ENCODE measurements at regions not wholly inside any gene's neighbourhood (a gene's known extent, or its start where the extent isn't known, plus 50 kb on each side); places are given as distances from the start of the nearest gene placed in this dataset.

DNA sequence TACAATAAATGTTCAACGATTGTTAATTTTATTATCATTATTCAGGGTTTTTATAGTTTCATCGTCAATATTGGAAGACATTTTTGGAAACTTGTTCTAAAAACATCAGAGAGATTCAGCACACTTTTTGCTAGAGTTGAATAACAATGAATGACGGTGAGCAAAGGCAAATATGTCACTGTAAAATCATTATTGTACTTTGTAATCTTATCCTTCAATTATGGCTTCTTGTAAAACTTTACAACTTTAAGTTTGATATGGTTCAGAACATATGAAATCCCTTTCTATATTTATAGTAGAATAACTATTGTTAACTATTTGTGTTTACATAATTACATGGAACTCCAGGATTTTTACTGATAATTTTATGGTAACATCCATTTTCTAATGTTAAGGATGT is 167.8 kb upstream of the SEMA3A start:
- H3K27me3 ChIP-seq (ENCODE audit: insufficient read depth, low read length) = no peaks in the 10 kb centered on the region
- H3K4me3 ChIP-seq (ENCODE audit: low read length) = no peak overlapping the region
- H3K9me3 ChIP-seq (ENCODE audit: insufficient read depth, low read depth, low read length) = no peaks in the 10 kb centered on the region
- no peak overlapping the region for H3K27ac ChIP-seq (ENCODE audit: low read length)
- H3K36me3 ChIP-seq (ENCODE audit: insufficient read depth, low read depth, low read length) = no peaks in the 10 kb centered on the region
- H3K4me1 ChIP-seq (ENCODE audit: insufficient read depth, low read length) = peaks cover 2% of the 10 kb centered on the region; the same call in 1 of the 2 replicates
- H3K9ac ChIP-seq (ENCODE audit: low read depth, low read length) = no peak overlapping the region

- Histone ChIP-seq H3K4me3 (ENCODE audit: low read length) (no peak overlapping the region), H3K27me3 (ENCODE audit: insufficient read depth, low read length) (no peaks in the 10 kb centered on the region), H3K27ac (ENCODE audit: low read length) (no peak overlapping the region), H3K9ac (ENCODE audit: low read depth, low read length) (no peak overlapping the region), H3K36me3 (ENCODE audit: insufficient read depth, low read depth, low read length) (no peaks in the 10 kb centered on the region), H3K4me1 (ENCODE audit: insufficient read depth, low read length) (no peaks in the 10 kb centered on the region), H3K9me3 (ENCODE audit: insufficient read depth, low read depth, low read length) (no peaks in the 10 kb centered on the region)
These were observed 160.3 kb upstream of the SEMA3A start for GRCh38 chr7:84354866-84355265.

DNA sequence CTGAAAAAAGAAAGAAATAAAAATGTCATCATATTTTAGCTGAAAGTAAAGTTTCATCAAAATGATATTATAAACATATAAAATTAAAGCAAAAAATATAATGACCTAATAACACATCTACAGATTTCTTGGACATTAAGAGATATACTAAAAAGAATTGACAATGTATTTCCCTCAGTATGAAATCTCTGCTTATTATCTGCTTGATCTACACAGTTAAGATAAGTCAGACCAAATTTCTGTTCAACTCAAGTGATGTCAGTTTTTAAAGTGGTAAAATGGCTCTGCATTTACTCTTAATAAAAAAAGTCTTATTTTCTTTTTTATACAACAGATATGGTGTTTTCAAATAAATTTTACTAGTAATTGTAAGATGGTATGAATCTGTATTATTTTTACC is 159.4 kb upstream of the SEMA3A start:
- Histone ChIP-seq H3K9ac (ENCODE audit: low read depth, low read length) (no peak overlapping the region), H3K36me3 (ENCODE audit: insufficient read depth, low read depth, low read length) (no peaks in the 10 kb centered on the region), H3K4me1 (ENCODE audit: insufficient read depth, low read length) (no peaks in the 10 kb centered on the region), H3K9me3 (ENCODE audit: insufficient read depth, low read depth, low read length) (no peaks in the 10 kb centered on the region), H3K4me3 (ENCODE audit: low read length) (no peak overlapping the region), H3K27me3 (ENCODE audit: insufficient read depth, low read length) (no peaks in the 10 kb centered on the region), H3K27ac (ENCODE audit: low read length) (no peak overlapping the region)

DNA sequence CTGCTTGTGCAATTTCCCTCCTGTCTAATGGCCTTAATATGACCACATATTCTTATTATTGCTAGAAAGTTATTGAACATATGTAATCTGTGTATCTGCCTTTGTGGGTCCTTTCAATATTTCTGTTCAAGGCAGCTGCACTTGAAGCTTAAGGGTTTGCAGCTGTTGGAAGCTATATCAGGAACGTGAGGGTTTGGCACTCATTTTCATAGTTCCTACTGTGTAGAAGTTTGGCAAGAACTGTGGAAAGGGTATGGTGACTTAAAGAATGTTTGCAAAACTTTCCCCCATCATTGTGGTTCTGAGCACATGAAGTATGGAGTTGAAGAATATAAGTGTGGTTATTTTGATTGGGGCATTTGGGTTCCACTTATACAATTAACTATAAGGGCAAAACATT is 144.7 kb upstream of the SEMA3A start:
- H3K36me3 ChIP-seq (ENCODE audit: insufficient read depth, low read depth, low read length) = no peaks in the 10 kb centered on the region
- no peaks in the 10 kb centered on the region for H3K27me3 ChIP-seq (ENCODE audit: insufficient read depth, low read length)
- peaks cover 3% of the 10 kb centered on the region; the same call in 1 of the 2 replicates for H3K4me1 ChIP-seq (ENCODE audit: insufficient read depth, low read length)
- no peak overlapping the region for H3K27ac ChIP-seq (ENCODE audit: low read length)
- no peaks in the 10 kb centered on the region for H3K9me3 ChIP-seq (ENCODE audit: insufficient read depth, low read depth, low read length)
- no peak overlapping the region for H3K9ac ChIP-seq (ENCODE audit: low read depth, low read length)
- H3K4me3 ChIP-seq (ENCODE audit: low read length) = no peak overlapping the region

DNA sequence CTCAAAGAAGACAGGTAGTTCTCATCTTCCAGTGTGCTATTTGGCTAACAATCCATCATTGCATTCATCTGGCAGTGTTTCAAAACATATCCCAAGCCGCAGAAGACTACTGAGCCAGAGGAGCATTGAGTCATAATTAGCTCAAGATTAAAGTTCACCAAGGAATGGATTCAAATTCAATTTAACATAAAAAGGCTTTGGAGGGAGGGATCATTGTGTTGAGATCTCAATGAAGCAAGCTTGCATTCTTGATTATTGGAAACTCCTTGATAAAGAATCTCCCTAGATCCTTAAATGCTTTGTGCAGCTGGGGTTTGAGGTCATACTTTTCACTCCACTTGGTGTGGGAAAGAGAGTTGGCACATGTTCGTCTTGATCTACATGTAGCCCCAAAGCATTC is 142.8 kb upstream of the SEMA3A start:
- Histone ChIP-seq H3K9ac (ENCODE audit: low read depth, low read length) (no peak overlapping the region), H3K9me3 (ENCODE audit: insufficient read depth, low read depth, low read length) (no peaks in the 10 kb centered on the region), H3K4me3 (ENCODE audit: low read length) (no peak overlapping the region), H3K36me3 (ENCODE audit: insufficient read depth, low read depth, low read length) (no peaks in the 10 kb centered on the region), H3K4me1 (ENCODE audit: insufficient read depth, low read length) (peaks cover 3% of the 10 kb centered on the region; the same call in 1 of the 2 replicates), H3K27ac (ENCODE audit: low read length) (no peak overlapping the region), H3K27me3 (ENCODE audit: insufficient read depth, low read length) (no peaks in the 10 kb centered on the region)

DNA sequence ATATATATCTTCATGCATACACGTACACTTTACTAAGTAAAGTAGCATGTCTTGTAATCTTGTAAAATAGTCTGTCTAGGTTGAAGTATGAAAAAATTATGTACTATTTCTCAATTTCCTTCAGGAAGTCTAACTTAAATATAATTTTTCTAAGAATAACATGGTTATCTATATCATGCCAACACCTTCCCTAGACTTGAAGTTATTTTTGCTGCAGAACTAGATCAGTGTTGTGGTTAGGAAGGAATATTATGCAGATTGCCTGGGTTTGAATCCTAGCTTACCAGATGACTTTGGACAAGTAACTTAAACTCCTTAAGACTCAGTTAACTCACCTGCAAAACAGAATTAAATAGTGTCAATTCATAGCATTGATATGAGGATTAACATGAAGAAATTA is 142.2 kb upstream of the SEMA3A start:
- no peak overlapping the region for H3K4me3 ChIP-seq (ENCODE audit: low read length)
- no peaks in the 10 kb centered on the region for H3K36me3 ChIP-seq (ENCODE audit: insufficient read depth, low read depth, low read length)
- peaks cover 3% of the 10 kb centered on the region; the same call in 1 of the 2 replicates for H3K4me1 ChIP-seq (ENCODE audit: insufficient read depth, low read length)
- no peak overlapping the region for H3K27ac ChIP-seq (ENCODE audit: low read length)
- H3K27me3 ChIP-seq (ENCODE audit: insufficient read depth, low read length) = no peaks in the 10 kb centered on the region
- no peak overlapping the region for H3K9ac ChIP-seq (ENCODE audit: low read depth, low read length)
- H3K9me3 ChIP-seq (ENCODE audit: insufficient read depth, low read depth, low read length) = no peaks in the 10 kb centered on the region

DNA sequence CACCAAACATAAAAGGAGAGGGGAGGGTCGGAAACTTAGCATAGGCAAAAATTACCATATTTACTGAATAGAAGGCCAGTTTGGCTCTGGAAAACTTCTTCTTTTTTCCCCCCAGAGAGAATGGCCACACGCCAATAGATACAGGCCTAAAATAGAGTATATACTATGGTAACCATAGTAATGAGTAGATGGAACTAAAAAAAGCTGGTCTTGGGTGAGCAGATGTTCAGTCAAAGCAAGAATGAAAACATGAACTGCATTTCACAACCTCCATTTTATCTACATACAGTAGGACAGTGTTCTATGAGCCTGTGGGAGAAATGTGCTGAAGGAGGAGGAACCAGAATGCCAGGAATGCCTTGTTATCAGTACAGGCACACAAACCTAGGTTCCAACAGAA is 141.7 kb upstream of the SEMA3A start:
- Histone ChIP-seq H3K4me1 (ENCODE audit: insufficient read depth, low read length) (peaks cover 3% of the 10 kb centered on the region; the same call in 1 of the 2 replicates), H3K27ac (ENCODE audit: low read length) (no peak overlapping the region), H3K4me3 (ENCODE audit: low read length) (no peak overlapping the region), H3K9ac (ENCODE audit: low read depth, low read length) (no peak overlapping the region), H3K9me3 (ENCODE audit: insufficient read depth, low read depth, low read length) (no peaks in the 10 kb centered on the region), H3K36me3 (ENCODE audit: insufficient read depth, low read depth, low read length) (no peaks in the 10 kb centered on the region), H3K27me3 (ENCODE audit: insufficient read depth, low read length) (no peaks in the 10 kb centered on the region)

DNA sequence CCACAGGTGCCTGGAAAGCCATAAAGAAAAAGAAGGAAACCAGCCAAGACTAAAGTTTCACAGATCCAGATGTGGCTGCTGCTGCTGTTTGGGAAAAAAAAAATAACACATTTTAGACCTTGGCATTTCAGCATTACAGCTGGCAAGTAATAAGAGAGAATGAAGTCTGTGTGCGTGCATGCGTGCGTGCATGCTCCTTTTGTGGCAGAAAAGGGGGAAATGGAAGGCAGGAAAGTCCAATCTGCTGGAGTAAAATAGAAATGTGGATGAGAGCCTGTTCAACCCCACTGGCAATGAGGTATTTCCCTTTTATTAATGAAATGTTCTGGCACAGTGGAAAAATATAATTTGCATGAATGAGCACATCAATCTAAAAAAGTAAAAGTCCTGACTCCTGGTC is 137.0 kb upstream of the SEMA3A start:
- no peaks in the 10 kb centered on the region for H3K36me3 ChIP-seq (ENCODE audit: insufficient read depth, low read depth, low read length)
- H3K4me3 ChIP-seq (ENCODE audit: low read length) = no peak overlapping the region
- no peak overlapping the region for H3K27ac ChIP-seq (ENCODE audit: low read length)
- H3K9ac ChIP-seq (ENCODE audit: low read depth, low read length) = no peak overlapping the region
- no peaks in the 10 kb centered on the region for H3K27me3 ChIP-seq (ENCODE audit: insufficient read depth, low read length)
- H3K9me3 ChIP-seq (ENCODE audit: insufficient read depth, low read depth, low read length) = no peaks in the 10 kb centered on the region
- H3K4me1 ChIP-seq (ENCODE audit: insufficient read depth, low read length) = peaks cover 3% of the 10 kb centered on the region; the same call in 1 of the 2 replicates

GRCh38 chr7:84328571-84328970 is 134.0 kb upstream of the SEMA3A start:
- no peak overlapping the region for H3K4me3 ChIP-seq (ENCODE audit: low read length)
- no peaks in the 10 kb centered on the region for H3K9me3 ChIP-seq (ENCODE audit: insufficient read depth, low read depth, low read length)
- H3K36me3 ChIP-seq (ENCODE audit: insufficient read depth, low read depth, low read length) = no peaks in the 10 kb centered on the region
- H3K4me1 ChIP-seq (ENCODE audit: insufficient read depth, low read length) = no peaks in the 10 kb centered on the region
- no peak overlapping the region for H3K27ac ChIP-seq (ENCODE audit: low read length)
- H3K27me3 ChIP-seq (ENCODE audit: insufficient read depth, low read length) = no peaks in the 10 kb centered on the region
- no peak overlapping the region for H3K9ac ChIP-seq (ENCODE audit: low read depth, low read length)

DNA sequence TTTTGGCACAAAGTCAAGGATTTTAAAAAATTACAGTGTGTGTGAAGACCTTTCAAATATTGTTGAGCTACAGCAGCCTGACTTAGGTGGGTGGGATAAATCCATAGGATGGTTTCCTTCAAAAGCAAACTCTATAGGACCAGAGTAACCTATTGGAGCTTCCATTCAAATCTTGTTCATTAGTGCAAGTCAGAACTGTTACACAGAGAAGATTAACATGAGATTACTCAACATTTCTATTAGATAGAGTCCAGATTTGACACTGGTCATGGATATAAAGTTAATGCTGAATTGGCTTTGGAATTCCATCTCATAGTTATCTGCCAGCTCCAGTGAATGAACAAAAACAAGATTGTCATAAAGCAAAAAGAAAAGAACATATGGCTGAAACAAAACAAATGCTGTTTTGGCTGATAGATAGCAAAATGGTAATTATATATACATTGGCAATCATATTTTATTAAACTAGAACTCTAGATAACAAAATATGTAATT is 129.6 kb upstream of the SEMA3A start:
- H3K9me3 ChIP-seq (ENCODE audit: insufficient read depth, low read depth, low read length) = no peaks in the 10 kb centered on the region; the same call in 1 of the 2 replicates
- no peaks in the 10 kb centered on the region for H3K4me1 ChIP-seq (ENCODE audit: insufficient read depth, low read length)
- no peaks in the 10 kb centered on the region for H3K27me3 ChIP-seq (ENCODE audit: insufficient read depth, low read length)
- no peaks in the 10 kb centered on the region for H3K36me3 ChIP-seq (ENCODE audit: insufficient read depth, low read depth, low read length)
- no peak overlapping the region for H3K4me3 ChIP-seq (ENCODE audit: low read length)
- H3K27ac ChIP-seq (ENCODE audit: low read length) = no peak overlapping the region
- H3K9ac ChIP-seq (ENCODE audit: low read depth, low read length) = no peak overlapping the region

- Histone ChIP-seq H3K9me3 (ENCODE audit: insufficient read depth, low read depth, low read length) (no peaks in the 10 kb centered on the region; the same call in 1 of the 2 replicates), H3K36me3 (ENCODE audit: insufficient read depth, low read depth, low read length) (no peaks in the 10 kb centered on the region), H3K4me1 (ENCODE audit: insufficient read depth, low read length) (no peaks in the 10 kb centered on the region), H3K27ac (ENCODE audit: low read length) (no peak overlapping the region), H3K9ac (ENCODE audit: low read depth, low read length) (no peak overlapping the region), H3K27me3 (ENCODE audit: insufficient read depth, low read length) (no peaks in the 10 kb centered on the region), H3K4me3 (ENCODE audit: low read length) (no peak overlapping the region)
These were observed 122.9 kb upstream of the SEMA3A start for GRCh38 chr7:84317536-84317935.

- H3K4me1 ChIP-seq (ENCODE audit: insufficient read depth, low read length) = no peaks in the 10 kb centered on the region
- H3K9me3 ChIP-seq (ENCODE audit: insufficient read depth, low read depth, low read length) = no peaks in the 10 kb centered on the region
- H3K4me3 ChIP-seq (ENCODE audit: low read length) = no peak overlapping the region
- no peaks in the 10 kb centered on the region for H3K36me3 ChIP-seq (ENCODE audit: insufficient read depth, low read depth, low read length)
- H3K27me3 ChIP-seq (ENCODE audit: insufficient read depth, low read length) = no peaks in the 10 kb centered on the region
- no peak overlapping the region for H3K27ac ChIP-seq (ENCODE audit: low read length)
- H3K9ac ChIP-seq (ENCODE audit: low read depth, low read length) = no peak overlapping the region
These were observed 119.7 kb upstream of the SEMA3A start for GRCh38 chr7:84314263-84314662.

All from iPS-20b (cell line).